ENCODE measurements at regions not wholly inside any gene's neighbourhood (a gene's known extent, or its start where the extent isn't known, plus 50 kb on each side); places are given as distances from the start of the nearest gene placed in this dataset.
"Not testable (repeated sequence)": the region's sequence is repeated elsewhere in the genome, so short reads cannot be mapped to it uniquely, and the experiment has no call there.

GRCh38 chr6:5843078-5843477 lies 163.6 kb downstream of the NRN1 start:
- no peak overlapping the region for H3K4me3 ChIP-seq (ENCODE audit: low read length in 2 of 2)
- H3K27ac ChIP-seq (ENCODE audit: low read depth in 2 of 2, low read length in 2 of 2), result no peak overlapping the region
- H3K4me1 ChIP-seq (ENCODE audit: control insufficient read depth in 2 of 2, insufficient read depth in 2 of 2, low read length in 2 of 2), result no peaks in the 10 kb centered on the region
- no peaks in the 10 kb centered on the region for H3K36me3 ChIP-seq (ENCODE audit: control insufficient read depth in 2 of 2, insufficient read depth in 2 of 2, low read length in 2 of 2)
- no peaks in the 10 kb centered on the region for H3K27me3 ChIP-seq (ENCODE audit: control insufficient read depth in 2 of 2, insufficient read depth in 2 of 2, low read length in 2 of 2)
- no peak overlapping the region for H3K9ac ChIP-seq (ENCODE audit: low read depth in 1 of 2, low read length in 2 of 2)
- no peaks in the 10 kb centered on the region for H3K9me3 ChIP-seq (ENCODE audit: control insufficient read depth in 2 of 2, low read length in 2 of 2)

GRCh38 chr6:5840734-5841390 lies 165.9 kb downstream of the NRN1 start:
- no peaks in the 10 kb centered on the region for H3K9me3 ChIP-seq (ENCODE audit: control insufficient read depth in 2 of 2, low read length in 2 of 2)

GRCh38 chr6:5838656-5839396 lies 167.9 kb downstream of the NRN1 start:
- Histone ChIP-seq H3K9me3 (ENCODE audit: control insufficient read depth in 2 of 2, low read length in 2 of 2) (no peaks in the 10 kb centered on the region), H3K36me3 (ENCODE audit: control insufficient read depth in 2 of 2, insufficient read depth in 2 of 2, low read length in 2 of 2) (no peaks in the 10 kb centered on the region), H3K4me1 (ENCODE audit: control insufficient read depth in 2 of 2, insufficient read depth in 2 of 2, low read length in 2 of 2) (no peaks in the 10 kb centered on the region), H3K27ac (ENCODE audit: low read depth in 2 of 2, low read length in 2 of 2) (no peak overlapping the region), H3K27me3 (ENCODE audit: control insufficient read depth in 2 of 2, insufficient read depth in 2 of 2, low read length in 2 of 2) (no peaks in the 10 kb centered on the region), H3K4me3 (ENCODE audit: low read length in 2 of 2) (no peak overlapping the region), H3K9ac (ENCODE audit: low read depth in 1 of 2, low read length in 2 of 2) (no peak overlapping the region)

More at GRCh38 chr6:5840734-5841390, 165.9 kb downstream of the NRN1 start:
- Histone ChIP-seq H3K27ac (ENCODE audit: low read depth in 2 of 2, low read length in 2 of 2) (no peak overlapping the region), H3K4me3 (ENCODE audit: low read length in 2 of 2) (no peak overlapping the region), H3K27me3 (ENCODE audit: control insufficient read depth in 2 of 2, insufficient read depth in 2 of 2, low read length in 2 of 2) (no peaks in the 10 kb centered on the region), H3K4me1 (ENCODE audit: control insufficient read depth in 2 of 2, insufficient read depth in 2 of 2, low read length in 2 of 2) (no peaks in the 10 kb centered on the region), H3K36me3 (ENCODE audit: control insufficient read depth in 2 of 2, insufficient read depth in 2 of 2, low read length in 2 of 2) (no peaks in the 10 kb centered on the region), H3K9ac (ENCODE audit: low read depth in 1 of 2, low read length in 2 of 2) (no peak overlapping the region)

- Histone ChIP-seq H3K27ac (ENCODE audit: low read depth in 2 of 2, low read length in 2 of 2) (no peak overlapping the region), H3K9ac (ENCODE audit: low read depth in 1 of 2, low read length in 2 of 2) (no peak overlapping the region), H3K9me3 (ENCODE audit: control insufficient read depth in 2 of 2, low read length in 2 of 2) (no peaks in the 10 kb centered on the region), H3K4me1 (ENCODE audit: control insufficient read depth in 2 of 2, insufficient read depth in 2 of 2, low read length in 2 of 2) (no peaks in the 10 kb centered on the region), H3K36me3 (ENCODE audit: control insufficient read depth in 2 of 2, insufficient read depth in 2 of 2, low read length in 2 of 2) (no peaks in the 10 kb centered on the region), H3K4me3 (ENCODE audit: low read length in 2 of 2) (no peak overlapping the region), H3K27me3 (ENCODE audit: control insufficient read depth in 2 of 2, insufficient read depth in 2 of 2, low read length in 2 of 2) (no peaks in the 10 kb centered on the region)
These were observed 169.4 kb downstream of the NRN1 start for GRCh38 chr6:5837323-5837722.

- H3K4me1 ChIP-seq (ENCODE audit: control insufficient read depth in 2 of 2, insufficient read depth in 2 of 2, low read length in 2 of 2); H3K4me3 ChIP-seq (ENCODE audit: low read length in 2 of 2); H3K9me3 ChIP-seq (ENCODE audit: control insufficient read depth in 2 of 2, low read length in 2 of 2); H3K27me3 ChIP-seq (ENCODE audit: control insufficient read depth in 2 of 2, insufficient read depth in 2 of 2, low read length in 2 of 2); H3K27ac ChIP-seq (ENCODE audit: low read depth in 2 of 2, low read length in 2 of 2); H3K36me3 ChIP-seq (ENCODE audit: control insufficient read depth in 2 of 2, insufficient read depth in 2 of 2, low read length in 2 of 2); H3K9ac ChIP-seq (ENCODE audit: low read depth in 1 of 2, low read length in 2 of 2): not testable (repeated sequence)
These were observed 170.1 kb downstream of the NRN1 start for GRCh38 chr6:5836597-5836996.

- Histone ChIP-seq H3K4me3 (ENCODE audit: low read length in 2 of 2) (no peak overlapping the region), H3K9me3 (ENCODE audit: control insufficient read depth in 2 of 2, low read length in 2 of 2) (no peaks in the 10 kb centered on the region), H3K9ac (ENCODE audit: low read depth in 1 of 2, low read length in 2 of 2) (no peak overlapping the region), H3K4me1 (ENCODE audit: control insufficient read depth in 2 of 2, insufficient read depth in 2 of 2, low read length in 2 of 2) (peaks cover 0 to 3% of the 10 kb centered on the region in 2 donors), H3K27ac (ENCODE audit: low read depth in 2 of 2, low read length in 2 of 2) (no peak overlapping the region), H3K36me3 (ENCODE audit: control insufficient read depth in 2 of 2, insufficient read depth in 2 of 2, low read length in 2 of 2) (no peaks in the 10 kb centered on the region), H3K27me3 (ENCODE audit: control insufficient read depth in 2 of 2, insufficient read depth in 2 of 2, low read length in 2 of 2) (no peaks in the 10 kb centered on the region)
These were observed 173.6 kb downstream of the NRN1 start for GRCh38 chr6:5833120-5833519.

GRCh38 chr6:5832668-5833067 lies 174.1 kb downstream of the NRN1 start:
- Histone ChIP-seq H3K27me3 (ENCODE audit: control insufficient read depth in 2 of 2, insufficient read depth in 2 of 2, low read length in 2 of 2) (no peaks in the 10 kb centered on the region), H3K9ac (ENCODE audit: low read depth in 1 of 2, low read length in 2 of 2) (no peak overlapping the region), H3K4me3 (ENCODE audit: low read length in 2 of 2) (no peak overlapping the region), H3K9me3 (ENCODE audit: control insufficient read depth in 2 of 2, low read length in 2 of 2) (no peaks in the 10 kb centered on the region), H3K36me3 (ENCODE audit: control insufficient read depth in 2 of 2, insufficient read depth in 2 of 2, low read length in 2 of 2) (no peaks in the 10 kb centered on the region), H3K27ac (ENCODE audit: low read depth in 2 of 2, low read length in 2 of 2) (no peak overlapping the region), H3K4me1 (ENCODE audit: control insufficient read depth in 2 of 2, insufficient read depth in 2 of 2, low read length in 2 of 2) (peaks cover 0 to 3% of the 10 kb centered on the region in 2 donors)

- not testable (repeated sequence) for H3K9ac ChIP-seq (ENCODE audit: low read depth in 1 of 2, low read length in 2 of 2); H3K36me3 ChIP-seq (ENCODE audit: control insufficient read depth in 2 of 2, insufficient read depth in 2 of 2, low read length in 2 of 2); H3K27ac ChIP-seq (ENCODE audit: low read depth in 2 of 2, low read length in 2 of 2); H3K4me3 ChIP-seq (ENCODE audit: low read length in 2 of 2); H3K4me1 ChIP-seq (ENCODE audit: control insufficient read depth in 2 of 2, insufficient read depth in 2 of 2, low read length in 2 of 2); H3K27me3 ChIP-seq (ENCODE audit: control insufficient read depth in 2 of 2, insufficient read depth in 2 of 2, low read length in 2 of 2); H3K9me3 ChIP-seq (ENCODE audit: control insufficient read depth in 2 of 2, low read length in 2 of 2)
These were observed 175.4 kb downstream of the NRN1 start for GRCh38 chr6:5831219-5831862.

- H3K9ac ChIP-seq (ENCODE audit: low read depth in 1 of 2, low read length in 2 of 2), result no peak overlapping the region
- H3K4me1 ChIP-seq (ENCODE audit: control insufficient read depth in 2 of 2, insufficient read depth in 2 of 2, low read length in 2 of 2), result peaks cover 0 to 3% of the 10 kb centered on the region in 2 donors
- no peak overlapping the region for H3K4me3 ChIP-seq (ENCODE audit: low read length in 2 of 2)
- no peaks in the 10 kb centered on the region for H3K9me3 ChIP-seq (ENCODE audit: control insufficient read depth in 2 of 2, low read length in 2 of 2)
- no peak overlapping the region for H3K27ac ChIP-seq (ENCODE audit: low read depth in 2 of 2, low read length in 2 of 2)
- H3K36me3 ChIP-seq (ENCODE audit: control insufficient read depth in 2 of 2, insufficient read depth in 2 of 2, low read length in 2 of 2), result no peaks in the 10 kb centered on the region
- H3K27me3 ChIP-seq (ENCODE audit: control insufficient read depth in 2 of 2, insufficient read depth in 2 of 2, low read length in 2 of 2), result no peaks in the 10 kb centered on the region
These were observed 178.4 kb downstream of the NRN1 start for GRCh38 chr6:5828296-5828695.
